Lower lobe of right lung (tissue), 2 donors: ENCODE measurements at regions not wholly inside any gene's neighbourhood (a gene's known extent, or its start where the extent isn't known, plus 50 kb on each side); places are given as distances from the start of the nearest gene placed in this dataset.

Experiments
- ATAC-seq, 2 donors: fragments of 200-7000 bp; cut with Tn5 transposase; one replicate each; pipeline ENCODE4 v1.9.1; 2020 to 2022; ENCODE audit warnings: mild to moderate bottlenecking in 2 of 2, moderate library complexity in 2 of 2
- DNase-seq: peaks from one replicate; pipeline ENCODE4 v3.0.0-alpha.2; 2020
- H3K27ac ChIP-seq: fragments of 200-600 bp; one replicate; pipeline ENCODE4 v1.8.0; 2022
- H3K27me3 ChIP-seq: fragments of 200-600 bp; one replicate; pipeline ENCODE4 v1.8.0; 2022; ENCODE audit warnings: low read depth
- H3K36me3 ChIP-seq: fragments of 200-600 bp; one replicate; pipeline ENCODE4 v1.8.0; 2022; ENCODE audit warnings: mild to moderate bottlenecking
- H3K4me1 ChIP-seq: fragments of 200-600 bp; one replicate; pipeline ENCODE4 v1.8.0; 2022
- H3K4me3 ChIP-seq: fragments of 200-600 bp; one replicate; pipeline ENCODE4 v1.8.0; 2022; ENCODE audit warnings: mild to moderate bottlenecking
- H3K9me3 ChIP-seq: fragments of 200-600 bp; one replicate; pipeline ENCODE4 v1.8.0; 2022
- intact Hi-C: fragments of 100-400 bp; cut with DNase I; formaldehyde crosslinking; loops from one replicate; pipeline ENCODE4 v1.11.0; 2022
- TF ChIP-seq, protein P1 (sequence below): fragments of 200-600 bp; IDR thresholded peaks from one replicate; pipeline ENCODE4 v1.8.0; 2022; ENCODE audit warnings: antibody characterized with exemption, mild to moderate bottlenecking
- donor health status: DM: no; HTN: yes; CAD: no; lungs with severe emphysema.

DNA sequence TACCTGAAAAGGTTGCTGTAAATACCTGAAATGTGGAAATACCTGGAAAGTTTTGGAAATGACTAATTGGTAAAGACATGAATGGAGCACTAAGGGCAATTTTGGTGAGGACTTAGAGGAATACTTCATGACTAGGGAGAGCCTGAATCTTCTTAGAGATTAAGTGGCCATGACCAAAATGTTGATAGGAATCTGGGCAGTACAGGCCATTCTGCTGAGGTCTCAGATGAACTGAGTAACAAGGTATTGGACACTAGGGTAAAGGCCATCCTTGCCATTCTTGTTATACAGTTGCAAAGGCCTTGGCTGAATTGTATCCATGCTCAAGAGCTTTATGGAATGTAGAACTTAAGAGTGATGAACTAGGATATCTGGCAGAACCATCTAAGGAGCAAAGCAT, 742.9 kb upstream of the RAB6C start:
- no peak overlapping the region for H3K27ac ChIP-seq
- no peaks in the 10 kb centered on the region for H3K9me3 ChIP-seq
- H3K36me3 ChIP-seq: no peaks in the 10 kb centered on the region
- H3K4me3 ChIP-seq: no peak overlapping the region
- no peak for DNase-seq
- ATAC-seq: no peak
- H3K4me1 ChIP-seq: no peaks in the 10 kb centered on the region
- TF ChIP-seq, protein P1, sequence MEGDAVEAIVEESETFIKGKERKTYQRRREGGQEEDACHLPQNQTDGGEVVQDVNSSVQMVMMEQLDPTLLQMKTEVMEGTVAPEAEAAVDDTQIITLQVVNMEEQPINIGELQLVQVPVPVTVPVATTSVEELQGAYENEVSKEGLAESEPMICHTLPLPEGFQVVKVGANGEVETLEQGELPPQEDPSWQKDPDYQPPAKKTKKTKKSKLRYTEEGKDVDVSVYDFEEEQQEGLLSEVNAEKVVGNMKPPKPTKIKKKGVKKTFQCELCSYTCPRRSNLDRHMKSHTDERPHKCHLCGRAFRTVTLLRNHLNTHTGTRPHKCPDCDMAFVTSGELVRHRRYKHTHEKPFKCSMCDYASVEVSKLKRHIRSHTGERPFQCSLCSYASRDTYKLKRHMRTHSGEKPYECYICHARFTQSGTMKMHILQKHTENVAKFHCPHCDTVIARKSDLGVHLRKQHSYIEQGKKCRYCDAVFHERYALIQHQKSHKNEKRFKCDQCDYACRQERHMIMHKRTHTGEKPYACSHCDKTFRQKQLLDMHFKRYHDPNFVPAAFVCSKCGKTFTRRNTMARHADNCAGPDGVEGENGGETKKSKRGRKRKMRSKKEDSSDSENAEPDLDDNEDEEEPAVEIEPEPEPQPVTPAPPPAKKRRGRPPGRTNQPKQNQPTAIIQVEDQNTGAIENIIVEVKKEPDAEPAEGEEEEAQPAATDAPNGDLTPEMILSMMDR: no peak
- H3K27me3 ChIP-seq: no peaks in the 10 kb centered on the region
- intact Hi-C loops: no loop called here

DNA sequence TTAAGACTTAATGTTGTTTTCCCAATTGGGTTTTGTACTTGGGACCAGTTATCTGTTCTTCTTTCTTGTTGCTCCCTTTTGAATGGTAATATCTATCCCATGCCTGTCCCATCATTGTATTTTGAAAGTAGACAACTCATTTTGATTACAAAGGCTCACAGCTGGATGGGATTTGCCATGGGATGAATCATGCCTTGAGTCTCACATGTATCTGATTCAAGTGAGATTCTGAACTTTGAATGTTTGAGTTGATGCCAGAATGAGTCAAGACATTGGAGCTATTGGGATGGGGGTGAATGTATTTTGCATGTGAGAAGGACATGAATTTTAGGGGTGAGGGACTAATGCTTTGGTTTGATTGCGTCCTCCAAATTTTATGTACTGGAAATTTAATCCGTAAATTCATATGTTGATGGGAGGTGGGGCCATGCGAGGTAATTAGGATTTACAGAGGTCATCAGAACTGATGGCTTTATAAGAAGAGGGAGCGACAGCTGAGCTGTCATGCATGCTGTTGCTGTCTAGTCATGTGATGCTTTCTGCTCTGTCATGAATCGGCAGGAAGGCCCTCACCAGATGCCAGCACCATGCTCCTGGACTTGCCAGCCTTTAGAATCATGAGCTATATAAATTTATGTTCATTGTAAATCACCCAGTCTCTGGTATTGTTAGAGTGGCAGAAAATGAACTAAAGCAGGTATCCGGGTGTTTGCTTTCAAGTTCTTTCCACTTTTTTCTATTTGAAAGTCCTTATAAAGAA, 741.3 kb upstream of the RAB6C start:
- Histone ChIP-seq H3K27me3 (no peaks in the 10 kb centered on the region), H3K4me1 (no peaks in the 10 kb centered on the region), H3K9me3 (no peaks in the 10 kb centered on the region), H3K27ac (no peak overlapping the region), H3K36me3 (no peaks in the 10 kb centered on the region), H3K4me3 (no peak overlapping the region)
- ATAC-seq (no peak), DNase-seq (no peak)
- TF ChIP-seq, protein P1: no peak
- intact Hi-C loops: no loop called here

DNA sequence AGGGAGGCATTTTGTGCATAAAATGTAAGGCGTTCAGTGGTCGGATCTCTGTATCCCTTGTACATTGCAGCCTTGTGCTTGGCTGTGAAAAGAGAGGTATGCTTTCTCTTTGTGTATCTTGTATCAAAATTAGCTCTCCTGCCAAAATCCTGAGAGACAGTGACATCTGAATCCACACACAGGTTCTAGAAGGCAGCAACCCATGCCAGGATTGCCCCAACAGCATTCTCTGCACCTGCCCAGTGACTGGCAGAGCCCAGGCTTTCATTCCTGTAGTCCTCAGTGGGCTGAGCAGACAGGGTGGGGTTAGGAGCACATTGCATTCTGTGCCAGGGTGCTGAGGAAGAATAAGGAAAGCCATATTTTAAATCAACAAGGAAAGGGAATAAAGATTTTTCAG, 740.3 kb upstream of the RAB6C start:
- Histone ChIP-seq H3K36me3 (no peaks in the 10 kb centered on the region), H3K4me3 (no peak overlapping the region), H3K4me1 (no peaks in the 10 kb centered on the region), H3K9me3 (no peaks in the 10 kb centered on the region), H3K27ac (no peak overlapping the region), H3K27me3 (no peaks in the 10 kb centered on the region)
- DNase-seq (no peak), ATAC-seq (no peak)
- intact Hi-C loops: no loop called here
- TF ChIP-seq, protein P1: no peak

DNA sequence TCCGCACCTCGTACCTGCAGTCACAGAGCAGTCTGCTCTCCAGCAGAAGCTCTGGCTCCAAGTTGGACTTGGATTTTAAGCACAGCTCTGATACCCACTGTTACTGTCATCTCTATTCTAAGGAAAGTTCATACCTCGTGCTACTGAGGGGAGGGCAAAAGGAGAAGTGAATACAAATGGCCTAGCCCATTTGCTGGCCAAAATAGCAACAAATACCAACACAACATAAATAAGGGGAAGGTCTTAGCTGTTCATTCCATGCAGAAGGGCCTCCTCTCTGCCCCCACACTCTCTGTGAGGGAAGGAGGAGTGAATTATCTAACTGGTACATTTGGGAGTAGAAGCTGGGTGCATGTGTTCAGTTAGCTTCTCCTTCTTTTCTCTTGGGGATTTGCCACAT, 739.4 kb upstream of the RAB6C start:
- Histone ChIP-seq H3K4me1 (no peaks in the 10 kb centered on the region), H3K4me3 (no peak overlapping the region), H3K36me3 (no peaks in the 10 kb centered on the region), H3K27ac (no peak overlapping the region), H3K27me3 (no peaks in the 10 kb centered on the region), H3K9me3 (no peaks in the 10 kb centered on the region)
- intact Hi-C loops: no loop called here
- DNase-seq (no peak), ATAC-seq (no peak)
- TF ChIP-seq, protein P1: no peak

DNA sequence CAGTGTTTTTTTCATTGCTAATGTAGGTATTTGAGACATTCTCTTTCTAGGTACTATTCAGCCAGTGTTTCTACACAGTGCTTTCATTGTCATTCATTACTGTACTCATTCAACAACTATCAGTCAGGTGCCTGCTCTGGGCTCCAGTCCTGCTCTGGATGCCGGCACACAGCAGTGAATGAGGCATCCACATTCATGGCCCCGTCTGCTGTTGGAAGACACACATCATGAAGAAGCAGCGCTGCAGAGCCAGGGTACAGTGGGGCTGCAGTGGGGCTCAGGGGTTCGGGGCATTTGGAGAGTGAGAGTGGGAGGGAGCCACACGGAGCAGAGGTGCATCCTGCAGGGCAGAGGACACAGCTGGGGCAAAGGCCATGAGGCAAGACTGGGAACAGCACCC, 737.2 kb upstream of the RAB6C start:
- no peak for DNase-seq
- TF ChIP-seq, protein P1: no peak
- intact Hi-C loops: no loop called here
- no peaks in the 10 kb centered on the region for H3K4me1 ChIP-seq
- H3K9me3 ChIP-seq: peaks cover 3% of the 10 kb centered on the region
- H3K27ac ChIP-seq: no peak overlapping the region
- H3K36me3 ChIP-seq: no peaks in the 10 kb centered on the region
- no peak for ATAC-seq
- no peak overlapping the region for H3K4me3 ChIP-seq
- no peaks in the 10 kb centered on the region for H3K27me3 ChIP-seq
